HL-60/S4 treated with phorbol 12-myristate 13-acetate at 8.2 ng/mL for 4 days and 3 days (cell line): ENCODE measurements at regions not wholly inside any gene's neighbourhood (a gene's known extent, or its start where the extent isn't known, plus 50 kb on each side); places are given as distances from the start of the nearest gene placed in this dataset.

Source experiments
- in situ Hi-C: fragments of 300-500 bp; cut with MboI; formaldehyde crosslinking; loops from 2 replicates; pipeline ENCODE4 v1.15.0; 2022; ENCODE audit warnings: low sequenced_read_pairs

DNA sequence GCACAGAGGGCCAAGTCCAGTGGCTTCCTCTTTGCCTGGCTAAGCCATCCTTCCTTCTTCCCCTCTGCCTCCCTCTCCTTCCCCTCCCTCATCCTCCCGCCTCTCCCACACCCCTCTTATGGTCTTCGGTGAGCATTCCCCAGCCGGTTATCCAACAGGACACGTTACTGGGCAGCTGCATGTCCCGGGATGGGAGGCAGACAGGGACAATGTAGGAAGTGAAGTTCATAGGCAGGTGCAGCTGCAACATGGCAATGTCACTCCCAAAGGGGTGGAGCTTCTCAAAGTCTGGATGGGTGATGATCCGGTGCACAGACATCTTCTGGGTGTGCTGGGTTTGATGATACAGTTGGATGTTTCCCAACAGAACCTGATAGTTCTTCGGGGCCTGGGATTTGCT, 71.4 kb upstream of the SPTLC1 start:
- in situ Hi-C loops = no loop called here

DNA sequence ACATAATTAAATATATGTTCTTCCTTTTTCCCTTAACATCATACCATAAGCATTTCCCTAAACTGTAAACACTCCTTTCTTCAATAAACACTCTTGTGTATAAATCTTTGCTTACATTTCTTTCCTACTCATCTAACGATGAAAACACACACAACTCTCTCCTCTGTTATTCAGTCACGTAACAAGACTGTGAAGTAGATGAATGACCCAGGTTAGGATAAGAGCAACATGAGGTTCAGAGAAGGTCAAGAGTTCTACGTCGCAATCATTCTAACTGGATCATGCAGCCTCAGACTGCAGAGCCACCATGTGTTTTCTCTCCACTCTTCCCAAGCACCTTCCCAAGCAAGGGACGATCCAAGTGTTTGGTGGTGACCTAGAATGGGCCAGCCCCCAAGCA, 70.5 kb upstream of the SPTLC1 start:
- in situ Hi-C loops = no loop called here

DNA sequence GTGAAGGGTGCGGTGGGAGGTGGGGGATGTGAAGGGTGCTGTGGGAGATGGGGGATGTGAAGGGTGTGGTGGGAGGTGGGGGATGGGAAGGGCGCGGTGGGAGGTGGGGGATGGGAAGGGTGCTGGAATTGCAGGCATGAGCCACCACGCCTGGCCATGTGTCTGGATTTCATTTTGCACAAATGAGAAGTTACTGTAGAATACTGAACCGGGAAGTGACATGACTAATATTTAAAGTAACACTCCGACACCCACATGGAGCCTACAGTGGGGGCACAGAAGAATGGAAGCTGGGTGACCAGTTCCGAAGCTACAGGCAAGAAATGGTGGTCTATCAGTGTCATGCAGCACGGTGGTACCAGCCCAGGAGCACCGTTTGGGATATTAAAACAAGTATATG, 69.9 kb upstream of the SPTLC1 start:
- in situ Hi-C loops = no loop called here

DNA sequence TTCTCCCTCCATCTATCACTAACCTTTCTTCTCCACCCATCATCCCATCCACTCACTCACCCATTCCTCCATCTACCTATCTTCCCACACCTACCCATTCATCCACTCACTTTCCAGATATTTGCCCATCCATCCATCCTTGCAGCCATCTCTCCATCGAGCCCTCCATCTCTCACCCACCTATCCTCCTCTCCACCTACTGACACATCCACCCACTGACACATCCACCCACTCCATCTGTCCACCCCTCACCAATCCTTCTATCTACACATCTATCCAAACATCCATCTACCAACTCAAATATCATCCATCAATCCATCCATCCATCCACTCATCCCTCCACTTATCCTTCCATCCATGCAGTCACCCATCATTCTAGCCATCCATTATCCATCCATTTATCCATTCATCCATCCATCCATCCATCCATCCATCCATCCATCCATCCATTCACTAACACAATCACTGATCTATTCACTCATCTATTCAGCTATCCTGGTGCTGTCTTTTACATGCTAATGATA, 68.9 kb upstream of the SPTLC1 start:
- in situ Hi-C loops = no loop called here

DNA sequence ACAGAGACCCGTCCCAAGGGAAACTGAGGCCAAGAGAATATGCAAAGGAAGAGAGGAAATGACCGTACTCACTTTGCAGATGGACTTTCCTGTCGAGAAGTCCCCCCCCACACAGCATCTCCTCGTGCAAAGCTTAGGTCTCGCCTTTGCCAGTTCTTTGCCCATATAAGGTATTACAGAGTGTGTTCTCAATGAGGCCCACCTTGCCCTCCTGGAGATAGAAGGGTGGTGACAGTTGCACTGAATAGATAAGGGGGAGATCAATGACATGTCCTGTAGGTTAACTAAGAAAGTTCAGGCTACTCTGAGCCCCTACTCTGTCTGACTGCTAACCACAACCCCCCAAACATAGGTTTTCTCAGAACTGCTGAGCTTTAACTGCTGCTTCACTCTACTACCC, 68.2 kb upstream of the SPTLC1 start:
- in situ Hi-C loops = no loop called here

DNA sequence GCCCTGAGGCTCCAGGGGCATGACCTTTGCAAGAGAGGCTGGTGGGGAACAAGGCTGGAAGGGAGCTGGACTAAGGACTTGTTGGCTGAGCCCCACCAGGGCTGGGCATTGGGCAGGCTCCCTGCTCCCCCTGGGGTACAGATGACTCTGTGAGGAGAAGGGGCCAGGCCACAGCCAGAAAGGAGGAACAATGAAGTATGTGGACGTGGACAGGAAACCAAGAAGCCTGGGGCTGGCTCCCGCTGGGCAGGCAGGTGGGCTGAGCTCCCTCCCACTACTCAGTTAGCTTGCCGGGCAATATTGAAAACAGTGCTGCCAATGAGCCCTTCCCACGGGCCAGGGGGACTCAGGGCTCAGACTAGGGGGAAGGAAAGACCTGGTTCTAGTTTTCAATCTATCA, 66.1 kb upstream of the SPTLC1 start:
- in situ Hi-C loops = no loop called here

DNA sequence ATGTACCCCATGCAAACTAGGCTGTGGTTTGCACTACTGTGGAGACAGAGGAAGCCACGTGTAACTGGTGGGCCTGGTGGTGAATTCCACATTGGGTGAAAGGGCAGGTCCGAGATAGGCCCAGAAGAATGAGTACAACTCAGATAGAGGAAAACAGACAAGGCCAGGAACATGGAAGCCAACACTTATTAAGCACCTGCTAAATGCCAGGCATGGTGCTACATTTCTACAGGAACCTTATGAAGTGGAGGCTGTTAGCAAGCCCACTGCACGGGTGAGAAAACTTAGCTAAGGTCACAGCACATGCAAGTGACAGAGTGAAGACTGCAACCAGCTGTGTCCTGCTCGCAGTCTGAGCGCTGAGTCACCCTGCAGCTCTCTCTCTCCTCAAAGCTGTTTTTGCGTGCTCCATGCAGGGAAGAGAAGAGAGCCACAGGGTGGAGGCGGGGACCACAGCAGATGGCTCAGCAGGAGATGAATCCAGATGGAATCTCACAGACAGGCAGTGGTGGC, 65.5 kb upstream of the SPTLC1 start:
- in situ Hi-C loops = no loop called here

DNA sequence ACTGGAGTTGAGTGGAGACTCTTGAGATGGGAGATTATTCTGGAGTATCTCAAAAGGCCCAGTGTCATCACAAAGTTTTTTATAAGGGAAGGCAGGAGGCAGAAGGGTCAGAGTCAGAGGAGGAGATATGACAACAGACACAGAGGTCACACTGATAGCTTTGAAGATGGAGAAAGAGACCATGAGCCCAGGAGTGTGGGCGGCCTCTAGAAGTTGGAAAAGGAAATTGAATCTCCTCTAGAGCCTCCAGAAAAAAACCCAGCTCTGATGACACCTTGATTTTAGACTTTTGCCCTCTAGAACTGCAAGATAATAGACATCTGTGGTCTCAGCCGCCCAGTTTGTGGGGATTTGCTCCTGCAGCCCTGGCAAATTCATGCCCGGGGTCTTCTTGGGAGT, 64.8 kb upstream of the SPTLC1 start:
- in situ Hi-C loops = no loop called here

DNA sequence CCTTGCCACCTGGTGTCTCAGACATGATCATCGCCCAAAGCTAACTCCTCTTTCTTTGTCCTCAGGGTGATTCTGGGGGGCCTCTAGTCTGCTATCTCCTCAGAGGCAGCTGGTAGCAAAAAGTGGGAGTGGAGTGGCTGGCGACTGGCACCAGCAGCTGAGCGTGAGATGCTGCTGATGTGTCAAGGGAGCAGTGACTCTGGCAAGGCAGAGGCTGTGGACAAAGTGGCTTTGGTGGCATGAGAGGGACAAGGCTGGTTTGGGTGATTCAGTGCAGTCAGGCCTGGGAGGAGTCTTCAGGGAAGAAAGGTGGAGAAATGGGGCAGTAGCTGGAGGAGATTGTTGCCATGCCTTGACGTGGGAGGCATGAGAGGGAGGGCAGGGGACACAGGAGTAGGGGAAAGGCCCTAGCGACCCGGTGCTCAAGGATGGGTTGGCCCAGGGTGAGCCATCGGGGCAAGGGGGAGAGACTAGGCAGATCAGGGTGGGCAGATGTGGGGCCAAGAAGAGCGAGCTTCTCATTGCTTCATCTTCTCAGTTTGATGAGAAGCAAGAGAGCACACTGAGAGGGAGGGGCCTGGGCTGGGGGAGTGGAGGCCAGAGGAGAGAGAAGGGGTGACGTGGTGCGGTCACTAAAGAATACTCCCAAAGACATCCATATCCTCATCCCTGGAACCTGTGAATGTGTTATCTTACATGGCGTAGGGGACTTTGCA, 64.2 kb upstream of the SPTLC1 start:
- in situ Hi-C loops = no loop called here

DNA sequence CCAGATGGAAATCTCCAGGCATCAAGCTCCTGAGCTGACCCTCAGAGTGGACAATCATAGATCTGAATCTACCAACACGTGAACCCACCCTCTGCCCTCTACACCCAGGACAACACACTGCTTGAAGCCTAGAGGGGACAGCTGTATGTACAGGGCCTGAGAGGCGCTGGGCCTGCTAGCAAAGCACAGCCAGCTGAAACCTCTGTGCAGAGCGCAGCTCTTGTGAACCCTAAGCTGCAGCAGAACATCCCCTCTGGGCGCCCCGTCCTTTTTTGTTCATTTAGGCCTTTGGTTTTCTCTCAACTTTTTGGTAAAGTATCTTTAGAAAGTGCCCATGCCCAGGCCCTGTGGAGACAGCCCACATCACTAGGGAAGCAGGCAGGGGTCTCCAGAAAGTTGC, 62.4 kb upstream of the SPTLC1 start:
- in situ Hi-C loops = no loop called here

DNA sequence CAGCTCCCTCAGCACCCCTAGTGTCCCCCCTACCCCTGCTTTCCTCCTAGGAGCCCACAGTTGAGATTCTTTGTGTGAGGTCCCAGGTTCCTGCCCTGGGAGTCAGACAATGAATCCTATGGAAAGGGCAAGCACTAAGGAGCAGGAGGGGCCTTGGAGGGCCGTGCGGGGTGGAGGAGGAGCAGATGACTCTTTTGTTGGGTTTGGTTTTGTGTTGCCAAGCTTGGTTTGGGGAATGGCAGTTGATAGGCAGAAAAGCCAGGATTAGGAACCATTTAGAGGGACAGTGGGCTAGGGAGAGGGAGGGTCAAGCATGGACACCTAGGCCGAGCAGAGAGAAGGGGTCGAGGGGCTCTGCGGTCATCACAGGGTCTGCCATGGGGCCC, 61.6 kb upstream of the SPTLC1 start:
- in situ Hi-C loops = no loop called here

DNA sequence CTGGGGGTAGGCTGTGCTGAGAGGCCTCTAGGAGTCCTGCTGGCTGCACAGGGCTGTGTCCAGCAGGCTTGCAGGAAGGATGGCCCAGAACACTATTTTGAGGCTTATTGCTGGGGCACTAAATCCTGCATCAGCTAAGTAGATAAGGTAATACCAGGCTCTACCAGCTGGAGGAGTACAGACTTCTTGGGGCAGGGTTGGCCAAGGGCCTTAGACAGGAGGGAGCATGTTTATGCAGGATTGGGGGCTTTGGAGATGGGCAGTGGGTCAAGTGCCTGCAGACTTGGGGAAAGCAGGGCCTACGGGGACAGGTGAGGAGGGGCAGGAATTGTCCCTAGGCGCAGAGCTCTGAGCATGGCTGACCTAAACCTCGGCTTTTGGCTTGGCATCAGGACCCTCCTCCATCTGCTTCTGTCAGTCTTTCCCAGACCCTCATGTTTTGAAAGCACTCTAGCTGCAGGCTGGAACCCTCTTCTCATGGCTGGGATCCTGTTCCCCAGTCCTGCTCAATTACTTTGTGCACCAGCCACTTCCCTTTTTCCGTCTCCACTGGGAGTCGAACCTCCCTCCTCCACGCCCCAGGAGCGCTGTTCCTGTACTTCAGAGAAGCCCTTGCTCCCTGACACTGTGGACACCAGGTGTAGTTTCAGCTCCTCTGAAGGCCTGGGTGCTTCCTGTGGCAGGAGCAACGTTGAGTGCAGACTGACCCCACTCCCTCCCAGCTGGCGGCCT, 61.0 kb upstream of the SPTLC1 start:
- in situ Hi-C loops = no loop called here

DNA sequence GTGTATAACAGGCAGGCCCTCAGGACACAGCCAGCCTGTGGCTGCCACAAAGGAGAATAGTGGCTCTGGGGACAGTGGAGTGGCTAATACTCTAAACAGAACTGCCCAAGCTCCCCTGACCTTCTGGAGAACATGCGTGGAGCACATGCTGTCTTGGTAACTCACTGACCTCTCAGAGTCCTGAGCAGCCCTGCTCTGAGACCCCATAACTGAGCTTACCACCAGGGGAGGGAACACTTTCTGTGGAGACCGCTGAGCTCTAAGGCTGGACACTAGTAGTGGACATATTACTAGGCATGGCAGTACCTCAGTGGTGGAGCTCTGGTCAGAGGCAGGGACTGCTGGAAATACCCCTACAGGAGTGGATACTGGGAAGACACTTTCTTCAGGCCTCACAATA, 60.2 kb upstream of the SPTLC1 start:
- in situ Hi-C loops = no loop called here

DNA sequence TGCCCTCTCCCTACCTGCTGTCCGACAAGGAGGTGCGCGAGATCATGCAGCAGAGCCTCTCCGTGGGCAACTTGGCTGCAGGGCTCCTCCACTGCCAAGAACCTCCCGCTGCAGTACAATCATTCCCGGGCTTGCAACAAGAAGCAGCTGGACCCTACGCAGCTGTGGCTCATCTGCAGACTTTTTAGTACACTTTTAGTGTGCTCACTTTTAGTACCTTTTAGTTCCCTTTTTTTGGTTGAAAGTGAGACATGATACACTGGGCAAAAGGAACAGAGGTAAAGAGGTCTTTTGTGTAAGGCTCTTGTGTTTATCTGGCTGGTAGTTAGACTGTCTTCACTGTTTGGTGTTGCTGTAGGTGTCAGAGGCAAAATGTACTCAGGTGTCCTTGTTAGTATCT, 58.1 kb upstream of the SPTLC1 start:
- in situ Hi-C loops = no loop called here

DNA sequence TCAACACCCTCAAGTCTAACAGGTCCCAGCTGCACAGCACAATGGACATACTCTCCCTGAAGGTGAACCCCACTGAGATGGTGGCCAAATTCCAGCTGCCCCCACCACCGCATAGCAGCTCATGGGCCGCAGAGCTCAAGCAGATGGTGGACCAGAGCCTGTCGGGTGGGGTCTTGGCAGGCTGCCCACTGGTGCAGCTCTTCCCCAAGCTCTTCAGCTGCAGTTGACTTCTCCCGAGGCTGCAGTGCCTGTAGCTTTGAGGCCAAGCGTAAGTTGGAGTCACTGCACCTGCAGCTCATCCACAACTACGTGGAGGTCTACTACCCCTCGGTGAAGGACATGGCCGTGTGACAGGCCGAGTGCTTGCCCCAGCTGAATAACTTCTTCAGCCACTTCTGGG, 56.6 kb upstream of the SPTLC1 start:
- in situ Hi-C loops = no loop called here

DNA sequence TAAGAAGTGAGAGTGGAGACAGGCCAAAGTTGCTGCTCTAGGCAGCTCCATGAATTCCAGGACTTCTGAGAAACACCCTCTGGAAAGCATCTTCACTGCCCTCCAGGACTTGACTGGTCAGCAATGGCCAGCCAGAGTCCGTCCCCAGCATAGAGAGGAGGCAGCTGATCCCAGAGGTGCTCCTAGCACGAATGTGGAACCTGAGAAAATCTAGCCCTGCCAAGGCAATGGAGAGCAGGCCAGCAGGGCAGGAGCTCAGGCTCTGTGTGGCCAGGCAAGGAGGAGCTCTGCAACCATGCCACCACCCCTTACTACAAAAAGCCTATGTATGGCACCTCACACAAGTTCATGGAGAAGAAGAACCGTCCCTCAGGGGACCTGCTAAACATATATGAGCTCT, 56.1 kb upstream of the SPTLC1 start:
- in situ Hi-C loops = no loop called here

DNA sequence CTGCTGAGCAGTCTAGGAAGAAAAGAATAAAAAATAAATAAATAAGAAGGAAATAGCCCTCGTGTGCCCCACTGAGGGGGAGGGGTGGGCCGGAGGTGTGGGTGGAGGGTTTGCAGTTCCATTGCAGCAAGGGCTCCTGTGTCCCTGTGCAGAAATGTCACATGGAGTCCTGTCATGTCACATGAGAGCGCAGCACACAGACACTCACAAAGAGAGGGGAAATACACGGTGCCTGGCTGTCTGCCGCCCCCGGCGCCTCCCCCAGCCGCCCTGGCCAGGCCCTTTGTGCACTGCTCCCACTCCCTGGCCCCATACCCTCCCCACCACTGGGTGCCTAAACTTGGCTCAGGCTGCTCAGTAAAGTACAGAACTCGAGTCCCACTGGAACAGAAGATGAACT, 55.6 kb upstream of the SPTLC1 start:
- in situ Hi-C loops = no loop called here

DNA sequence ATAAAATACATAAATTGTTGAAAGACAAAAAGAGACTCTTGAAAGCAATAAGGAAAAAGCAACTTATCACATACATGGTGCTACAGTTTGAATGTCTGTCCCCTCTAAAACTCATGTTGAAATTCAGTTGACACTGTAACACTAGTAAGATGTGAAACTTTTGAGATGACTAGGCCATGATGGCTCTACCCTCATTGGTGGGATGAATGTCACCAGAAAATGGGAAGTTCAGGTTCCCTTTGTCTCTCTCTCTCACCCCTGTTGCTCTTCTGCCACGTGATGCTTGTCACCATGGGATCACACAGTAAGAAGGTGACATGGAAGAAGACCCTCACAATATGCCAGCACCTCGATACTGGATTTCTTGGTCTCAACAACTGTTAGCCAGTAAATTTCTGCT, 50.3 kb upstream of the SPTLC1 start:
- in situ Hi-C loops = no loop called here
